ENCODE measurements at regions not wholly inside any gene's neighbourhood (a gene's known extent, or its start where the extent isn't known, plus 50 kb on each side); places are given as distances from the start of the nearest gene placed in this dataset.

DNA sequence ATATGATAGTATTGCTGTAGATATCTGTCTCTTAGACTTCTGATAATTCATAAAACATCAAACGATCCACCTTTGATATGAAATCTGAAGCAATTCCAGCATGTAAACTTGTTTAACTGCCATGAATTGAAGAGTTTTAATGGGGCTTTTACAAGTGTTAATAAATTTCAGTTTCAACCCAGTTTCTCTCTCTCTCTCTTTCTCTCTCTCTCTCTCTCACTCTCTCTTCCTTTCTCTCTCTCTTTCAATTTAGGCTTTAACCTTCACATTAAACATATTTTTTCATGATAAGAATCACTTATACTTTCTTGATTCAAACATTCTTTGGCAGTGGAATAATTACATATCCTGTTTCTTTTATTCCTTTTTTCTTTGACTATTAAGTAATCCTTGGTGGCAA is 296.1 kb downstream of the EPHA4 start:
- Histone ChIP-seq H2AFZ (ENCODE audit: low read length) (no peak overlapping the region), H3K36me3 (ENCODE audit: insufficient read depth, low read length) (no peaks in the 10 kb centered on the region)
- TF ChIP-seq, protein P1, sequence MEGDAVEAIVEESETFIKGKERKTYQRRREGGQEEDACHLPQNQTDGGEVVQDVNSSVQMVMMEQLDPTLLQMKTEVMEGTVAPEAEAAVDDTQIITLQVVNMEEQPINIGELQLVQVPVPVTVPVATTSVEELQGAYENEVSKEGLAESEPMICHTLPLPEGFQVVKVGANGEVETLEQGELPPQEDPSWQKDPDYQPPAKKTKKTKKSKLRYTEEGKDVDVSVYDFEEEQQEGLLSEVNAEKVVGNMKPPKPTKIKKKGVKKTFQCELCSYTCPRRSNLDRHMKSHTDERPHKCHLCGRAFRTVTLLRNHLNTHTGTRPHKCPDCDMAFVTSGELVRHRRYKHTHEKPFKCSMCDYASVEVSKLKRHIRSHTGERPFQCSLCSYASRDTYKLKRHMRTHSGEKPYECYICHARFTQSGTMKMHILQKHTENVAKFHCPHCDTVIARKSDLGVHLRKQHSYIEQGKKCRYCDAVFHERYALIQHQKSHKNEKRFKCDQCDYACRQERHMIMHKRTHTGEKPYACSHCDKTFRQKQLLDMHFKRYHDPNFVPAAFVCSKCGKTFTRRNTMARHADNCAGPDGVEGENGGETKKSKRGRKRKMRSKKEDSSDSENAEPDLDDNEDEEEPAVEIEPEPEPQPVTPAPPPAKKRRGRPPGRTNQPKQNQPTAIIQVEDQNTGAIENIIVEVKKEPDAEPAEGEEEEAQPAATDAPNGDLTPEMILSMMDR (IDR thresholded peaks at IDR 0.05; ENCODE audit: extremely low read depth, low read depth, low read length), result no peak

DNA sequence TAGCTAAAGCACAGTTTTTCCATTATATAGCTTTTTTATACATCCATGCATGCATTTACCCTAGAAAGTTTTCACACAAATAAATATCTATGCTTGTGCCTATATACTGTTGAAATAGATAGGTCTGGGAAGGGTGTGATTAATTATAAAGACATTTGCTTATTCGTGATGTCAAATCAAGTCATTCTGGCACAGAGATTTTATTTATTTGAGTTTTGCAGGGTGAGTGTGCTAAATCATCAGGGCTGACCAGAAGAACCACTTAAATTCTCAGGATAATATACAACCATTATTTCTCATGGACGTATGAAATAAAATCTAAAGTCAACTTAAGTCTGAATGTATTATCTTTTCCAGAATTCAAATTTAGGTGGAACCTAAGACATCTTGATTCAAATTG is 295.5 kb downstream of the EPHA4 start:
- DNase-seq (ENCODE audit: insufficient read length, low spot score, missing footprints), result no peak
- H3K4me1 ChIP-seq (ENCODE audit: insufficient read depth, low read length), result no peaks in the 10 kb centered on the region
- no peak overlapping the region for H3K4me2 ChIP-seq (ENCODE audit: insufficient read depth, low read length)

More for the DNA sequence above, 296.1 kb downstream of the EPHA4 start:
- H3K27ac ChIP-seq (ENCODE audit: low read depth, low read length), result no peak overlapping the region
- no peaks in the 10 kb centered on the region for H3K27me3 ChIP-seq (ENCODE audit: insufficient read depth, low read length)
- no peaks in the 10 kb centered on the region for H3K4me1 ChIP-seq (ENCODE audit: insufficient read depth, low read length)
- H3K4me3 ChIP-seq (ENCODE audit: insufficient read depth, low read length), result no peak overlapping the region
- H3K9me3 ChIP-seq (ENCODE audit: low read depth, low read length), result peaks cover 2% of the 10 kb centered on the region
- H3K4me2 ChIP-seq (ENCODE audit: insufficient read depth, low read length), result no peak overlapping the region
- H3K79me2 ChIP-seq (ENCODE audit: insufficient read depth, low read length), result no peaks in the 10 kb centered on the region
- no peaks in the 10 kb centered on the region for H4K20me1 ChIP-seq (ENCODE audit: insufficient read depth, low read length)
- no peak for DNase-seq (ENCODE audit: insufficient read length, low spot score, missing footprints)

DNA sequence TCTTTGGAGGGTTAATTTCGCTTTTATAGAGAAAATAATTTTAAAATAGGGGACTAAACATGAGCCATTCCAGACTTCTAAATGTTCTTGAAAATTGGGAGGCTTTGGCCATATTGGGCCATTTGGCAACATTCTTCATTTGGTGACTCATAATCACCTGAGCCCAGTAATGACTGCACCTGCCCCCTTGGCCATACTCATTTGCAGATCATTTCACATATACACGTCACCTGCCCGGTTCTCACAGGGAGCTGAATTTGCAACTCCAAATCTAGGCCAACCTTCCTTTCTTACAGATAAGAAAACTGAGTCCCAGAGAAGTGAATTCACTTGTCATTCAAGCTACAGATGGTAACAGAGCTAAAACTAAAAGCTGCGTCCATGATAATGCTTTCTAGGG is 289.7 kb downstream of the EPHA4 start:
- no peak overlapping the region for H3K4me3 ChIP-seq (ENCODE audit: insufficient read depth, low read length)
- no peak for DNase-seq (ENCODE audit: insufficient read length, low spot score, missing footprints)
- no peaks in the 10 kb centered on the region for H3K36me3 ChIP-seq (ENCODE audit: insufficient read depth, low read length)
- H3K27me3 ChIP-seq (ENCODE audit: insufficient read depth, low read length), result no peaks in the 10 kb centered on the region
- no peak overlapping the region for H3K27ac ChIP-seq (ENCODE audit: low read depth, low read length)
- no peaks in the 10 kb centered on the region for H3K9me3 ChIP-seq (ENCODE audit: low read depth, low read length)
- H3K4me2 ChIP-seq (ENCODE audit: insufficient read depth, low read length), result no peak overlapping the region
- H3K79me2 ChIP-seq (ENCODE audit: insufficient read depth, low read length), result no peaks in the 10 kb centered on the region
- no peaks in the 10 kb centered on the region for H3K4me1 ChIP-seq (ENCODE audit: insufficient read depth, low read length)
- no peaks in the 10 kb centered on the region for H4K20me1 ChIP-seq (ENCODE audit: insufficient read depth, low read length)
- TF ChIP-seq, protein P1 (IDR thresholded peaks at IDR 0.05; ENCODE audit: extremely low read depth, low read depth, low read length), result no peak
- no peak overlapping the region for H2AFZ ChIP-seq (ENCODE audit: low read length)

More for the DNA sequence above, 295.5 kb downstream of the EPHA4 start:
- no peaks in the 10 kb centered on the region for H3K36me3 ChIP-seq (ENCODE audit: insufficient read depth, low read length)
- H3K27ac ChIP-seq (ENCODE audit: low read depth, low read length), result no peak overlapping the region
- H3K4me3 ChIP-seq (ENCODE audit: insufficient read depth, low read length), result no peak overlapping the region
- no peaks in the 10 kb centered on the region for H4K20me1 ChIP-seq (ENCODE audit: insufficient read depth, low read length)
- no peaks in the 10 kb centered on the region for H3K9me3 ChIP-seq (ENCODE audit: low read depth, low read length)
- H3K27me3 ChIP-seq (ENCODE audit: insufficient read depth, low read length), result no peaks in the 10 kb centered on the region
- TF ChIP-seq, protein P1 (IDR thresholded peaks at IDR 0.05; ENCODE audit: extremely low read depth, low read depth, low read length), result no peak
- no peak overlapping the region for H2AFZ ChIP-seq (ENCODE audit: low read length)
- H3K79me2 ChIP-seq (ENCODE audit: insufficient read depth, low read length), result no peaks in the 10 kb centered on the region

DNA sequence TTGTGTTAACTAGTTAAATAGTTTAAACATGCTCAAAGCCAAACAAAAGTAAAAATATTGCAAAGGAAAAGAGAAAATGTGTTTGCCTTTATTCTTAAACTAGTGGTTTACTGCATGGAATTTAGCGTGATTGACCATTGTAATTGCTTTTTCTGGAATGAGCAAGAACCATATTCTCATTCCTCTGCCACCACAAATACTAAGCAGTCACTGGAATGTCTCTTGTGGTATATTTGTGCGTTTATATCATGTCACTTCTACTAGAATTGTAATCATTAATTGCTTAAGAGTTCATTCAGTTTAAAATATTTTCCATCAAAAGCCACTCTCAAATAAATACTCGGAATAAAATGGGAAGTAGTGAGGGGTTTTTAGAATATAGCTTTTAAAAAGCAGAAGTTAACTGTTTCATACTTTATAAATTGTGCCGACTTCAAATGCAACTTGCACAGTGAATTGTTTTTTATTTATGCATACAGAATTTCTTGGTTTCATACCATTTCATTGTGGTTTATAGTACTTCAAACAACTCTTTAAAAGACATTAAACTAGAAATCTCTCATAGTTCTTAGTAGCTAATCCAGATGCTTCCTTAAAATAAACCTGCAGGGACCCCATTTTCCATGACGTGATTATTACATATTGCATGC is 288.1 kb downstream of the EPHA4 start:
- TF ChIP-seq, protein P1 (IDR thresholded peaks at IDR 0.05; ENCODE audit: extremely low read depth, low read depth, low read length), result no peak
- H3K36me3 ChIP-seq (ENCODE audit: insufficient read depth, low read length), result no peaks in the 10 kb centered on the region
- H3K27me3 ChIP-seq (ENCODE audit: insufficient read depth, low read length), result no peaks in the 10 kb centered on the region
- H2AFZ ChIP-seq (ENCODE audit: low read length), result no peak overlapping the region
- no peak overlapping the region for H3K4me2 ChIP-seq (ENCODE audit: insufficient read depth, low read length)
- H3K9me3 ChIP-seq (ENCODE audit: low read depth, low read length), result no peaks in the 10 kb centered on the region
- H3K4me3 ChIP-seq (ENCODE audit: insufficient read depth, low read length), result no peak overlapping the region
- no peaks in the 10 kb centered on the region for H3K79me2 ChIP-seq (ENCODE audit: insufficient read depth, low read length)
- no peaks in the 10 kb centered on the region for H4K20me1 ChIP-seq (ENCODE audit: insufficient read depth, low read length)
- no peak overlapping the region for H3K27ac ChIP-seq (ENCODE audit: low read depth, low read length)
- DNase-seq (ENCODE audit: insufficient read length, low spot score, missing footprints), result no peak
- H3K4me1 ChIP-seq (ENCODE audit: insufficient read depth, low read length), result no peaks in the 10 kb centered on the region
